ENCODE measurements at regions not wholly inside any gene's neighbourhood (a gene's known extent, or its start where the extent isn't known, plus 50 kb on each side); places are given as distances from the start of the nearest gene placed in this dataset.

GRCh38 chr2:118645876-118646275, 201.6 kb downstream of the EN1 start:
- no peaks in the 10 kb centered on the region for H3K4me1 ChIP-seq (ENCODE audit: control insufficient read depth in 1 of 2, insufficient read depth in 2 of 2, low read depth in 1 of 2, low read length in 1 of 2)
- H2AFZ ChIP-seq (ENCODE audit: low read depth): no peak overlapping the region
- H3K9me2 ChIP-seq: 0 out of 2 replicates have a peak, but pooled peaks cover 3% of the 10 kb centered on the region
- H4K20me1 ChIP-seq (ENCODE audit: insufficient read depth): no peaks in the 10 kb centered on the region
- no peak for DNase-seq
- H3K79me2 ChIP-seq (ENCODE audit: insufficient read depth): no peaks in the 10 kb centered on the region
- no peak overlapping the region for H3K4me2 ChIP-seq
- CTCF ChIA-PET: interaction anchor here (1.0 kb wide), 1 partner anchor 15 kb away, joined by 3 read pairs; no protein-coding TSS in a partner anchor
- no peaks in the 10 kb centered on the region for H3K27me3 ChIP-seq (ENCODE audit: insufficient read depth)
- POLR2A ChIA-PET: no interaction called here
- peaks cover 6% of the 10 kb centered on the region; the same call in 1 of the 2 replicates for H3K9me3 ChIP-seq
- 69% methylated on average over 7 of the region's 7 CpGs for WGBS (ENCODE audit: low lambda C conversion rate)
- H3K9ac ChIP-seq: no peak overlapping the region
- no peaks in the 10 kb centered on the region for H3F3A ChIP-seq (replicated peaks; ENCODE audit: insufficient read depth)
- TF ChIP-seq, protein P1, sequence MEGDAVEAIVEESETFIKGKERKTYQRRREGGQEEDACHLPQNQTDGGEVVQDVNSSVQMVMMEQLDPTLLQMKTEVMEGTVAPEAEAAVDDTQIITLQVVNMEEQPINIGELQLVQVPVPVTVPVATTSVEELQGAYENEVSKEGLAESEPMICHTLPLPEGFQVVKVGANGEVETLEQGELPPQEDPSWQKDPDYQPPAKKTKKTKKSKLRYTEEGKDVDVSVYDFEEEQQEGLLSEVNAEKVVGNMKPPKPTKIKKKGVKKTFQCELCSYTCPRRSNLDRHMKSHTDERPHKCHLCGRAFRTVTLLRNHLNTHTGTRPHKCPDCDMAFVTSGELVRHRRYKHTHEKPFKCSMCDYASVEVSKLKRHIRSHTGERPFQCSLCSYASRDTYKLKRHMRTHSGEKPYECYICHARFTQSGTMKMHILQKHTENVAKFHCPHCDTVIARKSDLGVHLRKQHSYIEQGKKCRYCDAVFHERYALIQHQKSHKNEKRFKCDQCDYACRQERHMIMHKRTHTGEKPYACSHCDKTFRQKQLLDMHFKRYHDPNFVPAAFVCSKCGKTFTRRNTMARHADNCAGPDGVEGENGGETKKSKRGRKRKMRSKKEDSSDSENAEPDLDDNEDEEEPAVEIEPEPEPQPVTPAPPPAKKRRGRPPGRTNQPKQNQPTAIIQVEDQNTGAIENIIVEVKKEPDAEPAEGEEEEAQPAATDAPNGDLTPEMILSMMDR (IDR thresholded peaks at IDR 0.05): no peak
- TF ChIP-seq ELF1 (IDR thresholded peaks at IDR 0.05): no peak
- no peak for TF ChIP-seq SMC3 (IDR thresholded peaks at IDR 0.05; ENCODE audit: low read depth, low read length)
- no peak for TF ChIP-seq IRF3 (IDR thresholded peaks at IDR 0.05; ENCODE audit: low read depth, low read length)
- no peak for TF ChIP-seq NRF1 (IDR thresholded peaks at IDR 0.05; ENCODE audit: low read depth, low read length)
- TF ChIP-seq FOXJ3 (CRISPR knock-in tag; IDR thresholded peaks at IDR 0.05): no peak
- TF ChIP-seq YY1 (IDR thresholded peaks at IDR 0.05; ENCODE audit: low read depth): no peak
- TF ChIP-seq RAD21 (IDR thresholded peaks at IDR 0.05; ENCODE audit: low read length): no peak
- TF ChIP-seq JUND (IDR thresholded peaks at IDR 0.05): no peak
- TF ChIP-seq FOXM1 (IDR thresholded peaks at IDR 0.05; ENCODE audit: low read depth): no peak
- TF ChIP-seq REST (IDR thresholded peaks at IDR 0.05; ENCODE audit: low read depth, low read length): no peak
- TF ChIP-seq RCOR1 (IDR thresholded peaks at IDR 0.05; ENCODE audit: low read length): no peak
- no peak for TF ChIP-seq ZBTB33 (IDR thresholded peaks at IDR 0.05; ENCODE audit: borderline replicate concordance, low read depth)
- TF ChIP-seq, protein P2, sequence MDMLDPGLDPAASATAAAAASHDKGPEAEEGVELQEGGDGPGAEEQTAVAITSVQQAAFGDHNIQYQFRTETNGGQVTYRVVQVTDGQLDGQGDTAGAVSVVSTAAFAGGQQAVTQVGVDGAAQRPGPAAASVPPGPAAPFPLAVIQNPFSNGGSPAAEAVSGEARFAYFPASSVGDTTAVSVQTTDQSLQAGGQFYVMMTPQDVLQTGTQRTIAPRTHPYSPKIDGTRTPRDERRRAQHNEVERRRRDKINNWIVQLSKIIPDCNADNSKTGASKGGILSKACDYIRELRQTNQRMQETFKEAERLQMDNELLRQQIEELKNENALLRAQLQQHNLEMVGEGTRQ (IDR thresholded peaks at IDR 0.05; ENCODE audit: borderline replicate concordance, low read depth, low read length): no peak
- no peak for TF ChIP-seq RXRA (IDR thresholded peaks at IDR 0.05; ENCODE audit: borderline replicate concordance, low read depth)
- TF ChIP-seq GABPA (IDR thresholded peaks at IDR 0.05; ENCODE audit: low read depth): no peak
- TF ChIP-seq EP300 (IDR thresholded peaks at IDR 0.05; ENCODE audit: borderline replicate concordance in 1 of 2, low read depth in 1 of 2, low read length in 1 of 2): no peak
- H3K27ac ChIP-seq (ENCODE audit: low read depth in 2 of 2, low read length in 1 of 2): no peak overlapping the region
- H3K4me3 ChIP-seq (ENCODE audit: low read depth in 2 of 2, low read length in 1 of 2): no peak overlapping the region
- H3K36me3 ChIP-seq (replicated peaks in 1 of 2; ENCODE audit: control insufficient read depth in 1 of 2, insufficient read depth in 2 of 2, low read length in 1 of 2): no peaks in the 10 kb centered on the region
